GM21526 (cell line): ENCODE measurements at regions not wholly inside any gene's neighbourhood (a gene's known extent, or its start where the extent isn't known, plus 50 kb on each side); places are given as distances from the start of the nearest gene placed in this dataset.

ENCODE experiments used
- ATAC-seq: cut with Tn5 transposase; IDR thresholded peaks from one replicate; pipeline ENCODE4 v1.9.1; 2021; ENCODE audit warnings: moderate library complexity; ENCODE audit not compliant: unreplicated experiment, low FRiP score

GRCh38 chr2:207286106-207286505, 120.4 kb upstream of the KLF7 start:
- no peak for ATAC-seq

- no peak for ATAC-seq
Measured at GRCh38 chr2:207288628-207289027, 122.9 kb upstream of the KLF7 start.

GRCh38 chr2:207289295-207290018, 123.7 kb upstream of the KLF7 start:
- no peak for ATAC-seq

GRCh38 chr2:207290833-207291624, 125.3 kb upstream of the KLF7 start:
- ATAC-seq = no peak

- no peak for ATAC-seq
Measured at GRCh38 chr2:207291625-207292252, 126.0 kb upstream of the KLF7 start.

- ATAC-seq = no peak
Measured at GRCh38 chr2:207296265-207296948, 130.7 kb upstream of the KLF7 start.

GRCh38 chr2:207300817-207301216, 135.1 kb upstream of the KLF7 start:
- no peak for ATAC-seq

GRCh38 chr2:207304761-207305160, 139.0 kb upstream of the KLF7 start:
- ATAC-seq = no peak

- no peak for ATAC-seq
Measured at GRCh38 chr2:207308519-207309224, 142.9 kb upstream of the KLF7 start.

- ATAC-seq = no peak
Measured at GRCh38 chr2:207311316-207312005, 145.7 kb upstream of the KLF7 start.

- no peak for ATAC-seq
Measured at GRCh38 chr2:207312006-207312356, 146.2 kb upstream of the KLF7 start.

- no peak for ATAC-seq
Measured at GRCh38 chr2:207313947-207314346, 148.2 kb upstream of the KLF7 start.

- ATAC-seq = no peak
Measured at GRCh38 chr2:207315131-207315530, 149.4 kb upstream of the KLF7 start.

GRCh38 chr2:207316484-207316883, 150.7 kb upstream of the KLF7 start:
- no peak for ATAC-seq

GRCh38 chr2:207316906-207317305, 151.2 kb upstream of the KLF7 start:
- no peak for ATAC-seq

GRCh38 chr2:207317378-207317984, 151.7 kb upstream of the KLF7 start:
- ATAC-seq = no peak

- ATAC-seq = no peak
Measured at GRCh38 chr2:207318181-207318628, 152.5 kb upstream of the KLF7 start.

GRCh38 chr2:207319316-207319715, 153.6 kb upstream of the KLF7 start:
- ATAC-seq = no peak

GRCh38 chr2:207320381-207321159, 154.8 kb upstream of the KLF7 start:
- ATAC-seq = no peak
